H54 (cell line): ENCODE measurements at regions not wholly inside any gene's neighbourhood (a gene's known extent, or its start where the extent isn't known, plus 50 kb on each side); places are given as distances from the start of the nearest gene placed in this dataset.
"Not testable (repeated sequence)": the region's sequence is repeated elsewhere in the genome, so short reads cannot be mapped to it uniquely, and the experiment has no call there.

Source experiments
- DNase-seq: peaks from one replicate; pipeline ENCODE4 v3.0.0; 2011; ENCODE audit warnings: low spot score, mixed read lengths; ENCODE audit not compliant: insufficient read length
- FAIRE-seq: peaks from 3 replicates; lab custom pipeline; 2011; peaks lifted over from hg19 to GRCh38; lab: Jason Lieb, UNC
- POLR2A ChIP-seq: IDR thresholded peaks from 2 replicates; pipeline ENCODE4 v1.6.1; 2011; ENCODE audit warnings: low read depth, mild to moderate bottlenecking, low read length

GRCh38 chr13:90493667-90494066 lies 853.8 kb upstream of the MIR17HG start:
- no peak for TF ChIP-seq POLR2A
- FAIRE-seq = no peak
- DNase-seq = no peak

- not testable (repeated sequence) for FAIRE-seq, DNase-seq
Measured at GRCh38 chr13:90494849-90495248, 852.6 kb upstream of the MIR17HG start.

- FAIRE-seq (peak; percentile 69), DNase-seq (no peak)
- TF ChIP-seq POLR2A = no peak
Measured at GRCh38 chr13:90498096-90498495, 849.4 kb upstream of the MIR17HG start.

GRCh38 chr13:90498816-90499215 lies 848.7 kb upstream of the MIR17HG start:
- TF ChIP-seq POLR2A = no peak
- FAIRE-seq (no peak), DNase-seq (no peak)

- no peak for DNase-seq
- no peak for FAIRE-seq
- no peak for TF ChIP-seq POLR2A
Measured at GRCh38 chr13:90500569-90500968, 846.9 kb upstream of the MIR17HG start.

- TF ChIP-seq POLR2A = no peak
- FAIRE-seq (peak; percentile 41), DNase-seq (no peak)
Measured at GRCh38 chr13:90502153-90502552, 845.3 kb upstream of the MIR17HG start.

GRCh38 chr13:90502762-90503161 lies 844.7 kb upstream of the MIR17HG start:
- no peak for DNase-seq
- no peak for TF ChIP-seq POLR2A
- FAIRE-seq = no peak

GRCh38 chr13:90510319-90510718 lies 837.2 kb upstream of the MIR17HG start:
- FAIRE-seq (no peak), DNase-seq (no peak)
- no peak for TF ChIP-seq POLR2A

- TF ChIP-seq POLR2A = no peak
- no peak for FAIRE-seq
Measured at GRCh38 chr13:90511903-90512302, 835.6 kb upstream of the MIR17HG start.

GRCh38 chr13:90514712-90515111 lies 832.8 kb upstream of the MIR17HG start:
- not testable (repeated sequence) for FAIRE-seq, DNase-seq

More at GRCh38 chr13:90511903-90512302, 835.6 kb upstream of the MIR17HG start:
- no peak for DNase-seq

- FAIRE-seq = no peak
- no peak for TF ChIP-seq POLR2A
- no peak for DNase-seq
Measured at GRCh38 chr13:90518417-90518816, 829.1 kb upstream of the MIR17HG start.

- TF ChIP-seq POLR2A = no peak
- no peak for FAIRE-seq
- DNase-seq = no peak
Measured at GRCh38 chr13:90519157-90519556, 828.3 kb upstream of the MIR17HG start.

- DNase-seq (no peak), FAIRE-seq (peak; percentile 50)
- no peak for TF ChIP-seq POLR2A
Measured at GRCh38 chr13:90526711-90527110, 820.8 kb upstream of the MIR17HG start.

- FAIRE-seq (no peak), DNase-seq (no peak)
- no peak for TF ChIP-seq POLR2A
Measured at GRCh38 chr13:90531744-90532143, 815.7 kb upstream of the MIR17HG start.

- no peak for FAIRE-seq
Measured at GRCh38 chr13:90532861-90533492, 814.5 kb upstream of the MIR17HG start.

More at GRCh38 chr13:90532861-90533492, 814.5 kb upstream of the MIR17HG start:
- TF ChIP-seq POLR2A = no peak
- no peak for DNase-seq
